Fibroblast of pulmonary artery (primary cell): ENCODE measurements at regions not wholly inside any gene's neighbourhood (a gene's known extent, or its start where the extent isn't known, plus 50 kb on each side); places are given as distances from the start of the nearest gene placed in this dataset.

Source experiments
- DNase-seq: peaks from one replicate; pipeline ENCODE4 v3.0.0-alpha.2; 2010; ENCODE audit warnings: low read depth
- H3K4me3 ChIP-seq: replicated peaks from 2 replicates; pipeline ENCODE4 v1.5.1; 2011; ENCODE audit warnings: low read depth, mild to moderate bottlenecking, control low read depth, low read length, moderate library complexity
- TF ChIP-seq, protein P1 (sequence below): IDR thresholded peaks from 2 replicates; pipeline ENCODE4 v1.5.1; 2011; ENCODE audit warnings: mild to moderate bottlenecking, control low read depth, low read length, inconsistent platforms; ENCODE audit errors: missing control alignments

DNA sequence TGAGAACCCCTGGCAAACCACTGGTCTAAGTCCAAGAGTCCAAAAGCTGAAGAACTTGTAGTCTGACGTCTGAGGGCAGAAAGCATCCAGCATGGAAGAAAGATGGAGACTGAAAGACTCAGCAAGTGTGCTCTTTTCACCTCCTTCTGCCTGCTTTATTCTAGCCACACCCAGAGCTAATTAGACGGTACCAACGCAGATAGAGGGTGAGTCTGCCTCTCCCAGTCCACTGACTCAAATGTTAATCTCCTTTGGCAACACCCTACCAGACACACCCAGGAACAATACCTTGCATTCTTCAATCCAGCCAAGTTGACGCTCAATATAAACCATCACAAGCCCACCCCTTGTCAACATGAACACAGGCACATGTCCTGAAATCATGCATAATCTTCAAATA is 155.1 kb downstream of the CCDC59 start:
- DNase-seq: no peak
- TF ChIP-seq, protein P1, sequence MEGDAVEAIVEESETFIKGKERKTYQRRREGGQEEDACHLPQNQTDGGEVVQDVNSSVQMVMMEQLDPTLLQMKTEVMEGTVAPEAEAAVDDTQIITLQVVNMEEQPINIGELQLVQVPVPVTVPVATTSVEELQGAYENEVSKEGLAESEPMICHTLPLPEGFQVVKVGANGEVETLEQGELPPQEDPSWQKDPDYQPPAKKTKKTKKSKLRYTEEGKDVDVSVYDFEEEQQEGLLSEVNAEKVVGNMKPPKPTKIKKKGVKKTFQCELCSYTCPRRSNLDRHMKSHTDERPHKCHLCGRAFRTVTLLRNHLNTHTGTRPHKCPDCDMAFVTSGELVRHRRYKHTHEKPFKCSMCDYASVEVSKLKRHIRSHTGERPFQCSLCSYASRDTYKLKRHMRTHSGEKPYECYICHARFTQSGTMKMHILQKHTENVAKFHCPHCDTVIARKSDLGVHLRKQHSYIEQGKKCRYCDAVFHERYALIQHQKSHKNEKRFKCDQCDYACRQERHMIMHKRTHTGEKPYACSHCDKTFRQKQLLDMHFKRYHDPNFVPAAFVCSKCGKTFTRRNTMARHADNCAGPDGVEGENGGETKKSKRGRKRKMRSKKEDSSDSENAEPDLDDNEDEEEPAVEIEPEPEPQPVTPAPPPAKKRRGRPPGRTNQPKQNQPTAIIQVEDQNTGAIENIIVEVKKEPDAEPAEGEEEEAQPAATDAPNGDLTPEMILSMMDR: no peak
- H3K4me3 ChIP-seq: no peak overlapping the region

DNA sequence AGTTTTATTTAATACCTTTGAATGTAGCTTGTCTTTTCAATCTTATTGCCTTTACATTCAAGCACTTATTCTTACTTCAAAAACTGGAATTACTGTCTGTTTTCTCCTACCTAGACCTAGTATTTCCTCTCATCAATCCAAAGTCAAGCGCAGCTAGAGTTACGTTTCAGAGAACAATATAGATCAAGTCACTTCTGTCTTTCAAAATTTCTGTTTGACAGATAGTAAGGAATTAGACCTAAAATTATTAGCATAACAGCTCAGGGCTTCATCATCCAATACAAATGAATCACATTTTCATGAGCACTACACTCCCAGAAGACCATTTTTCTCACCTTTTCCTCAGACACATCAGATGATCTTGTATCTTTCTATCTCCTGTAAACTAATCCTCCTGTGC is 170.6 kb downstream of the CCDC59 start:
- H3K4me3 ChIP-seq: no peak overlapping the region
- DNase-seq: no peak
- TF ChIP-seq, protein P1: no peak

DNA sequence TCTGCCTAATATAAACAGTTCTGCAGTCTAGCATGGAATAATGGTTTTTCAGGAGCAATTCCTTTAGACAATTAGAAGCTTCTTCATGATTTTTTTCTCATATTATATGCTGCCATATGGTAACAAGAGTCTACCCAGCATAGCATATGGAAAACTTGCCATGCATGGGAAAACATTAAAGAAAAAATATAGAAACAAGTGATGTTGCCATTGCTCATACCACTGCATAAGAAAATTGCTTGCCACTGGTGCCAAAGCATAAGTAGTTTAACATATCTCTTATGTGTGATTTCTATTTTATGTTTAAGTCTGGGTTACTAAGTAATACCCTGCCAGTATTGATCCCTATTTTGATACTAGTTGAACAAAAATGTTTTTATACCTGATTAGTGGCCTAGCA is 171.2 kb downstream of the CCDC59 start:
- TF ChIP-seq, protein P1: no peak
- no peak overlapping the region for H3K4me3 ChIP-seq
- no peak for DNase-seq

DNA sequence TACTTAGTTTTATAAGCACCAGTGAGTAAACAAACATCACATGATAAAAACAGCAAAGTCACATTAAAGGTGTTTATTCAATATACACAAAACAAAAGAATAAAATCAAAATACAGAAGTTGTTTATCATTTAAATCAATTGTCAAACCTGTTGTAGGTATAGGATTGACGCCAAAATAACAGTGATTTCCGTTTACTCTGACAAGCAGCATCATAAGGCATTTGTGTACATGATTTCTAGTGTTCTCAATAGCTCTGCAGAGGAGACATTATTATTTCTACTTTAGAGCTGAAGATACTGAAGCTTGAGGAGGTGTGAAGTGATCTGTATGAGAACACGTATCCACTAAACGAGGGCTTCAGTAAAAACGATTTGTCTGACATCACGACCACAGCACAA is 171.9 kb downstream of the CCDC59 start:
- no peak for DNase-seq
- TF ChIP-seq, protein P1: no peak

DNA sequence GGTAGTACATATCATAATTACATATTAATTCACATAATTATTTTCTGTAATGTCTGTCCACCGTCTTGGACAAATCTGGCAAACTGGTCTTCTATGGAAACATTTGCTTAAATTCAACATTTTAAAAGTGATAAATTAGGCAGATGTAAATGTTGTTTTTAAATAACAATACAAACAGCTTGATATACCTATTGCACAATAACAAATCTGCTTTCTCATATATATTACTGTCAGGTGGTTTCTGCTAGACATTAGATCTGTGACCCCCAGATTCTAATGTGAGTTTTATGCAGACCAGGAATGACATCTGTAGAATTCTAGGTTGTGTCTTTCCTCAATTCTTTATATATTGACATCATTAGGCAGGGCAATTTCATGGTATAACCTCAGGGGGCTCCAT is 173.3 kb downstream of the CCDC59 start:
- TF ChIP-seq, protein P1: no peak
- no peak overlapping the region for H3K4me3 ChIP-seq
- no peak for DNase-seq

More for the DNA sequence above, 171.9 kb downstream of the CCDC59 start:
- H3K4me3 ChIP-seq: no peak overlapping the region

DNA sequence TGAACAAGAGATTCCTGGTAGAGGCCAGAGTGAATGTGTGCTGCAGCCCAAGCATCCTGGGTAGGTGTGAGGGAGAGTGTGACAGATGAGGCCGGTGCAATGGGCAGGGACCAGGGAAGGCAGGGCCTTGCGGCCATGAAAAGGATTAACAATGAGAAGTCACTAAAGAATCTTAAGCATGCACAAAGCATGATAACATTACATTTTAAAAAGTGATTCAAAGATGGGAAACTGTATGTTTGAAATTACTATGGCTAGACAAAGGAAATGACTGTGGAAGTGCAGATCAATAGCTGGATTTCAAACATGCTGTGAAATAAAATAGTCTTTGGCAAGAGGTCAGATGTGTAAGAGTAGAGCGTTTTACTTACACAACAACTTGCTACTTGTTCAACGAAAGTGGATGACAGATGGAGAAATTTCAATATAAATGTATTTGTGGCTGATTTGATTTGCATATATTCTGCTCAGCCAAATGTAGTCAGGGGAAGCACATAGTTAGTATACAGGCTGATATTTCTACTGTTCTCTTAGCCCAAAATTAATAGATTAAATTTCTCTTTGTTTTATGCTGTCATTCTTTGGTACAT is 175.5 kb downstream of the CCDC59 start:
- DNase-seq: no peak
- TF ChIP-seq, protein P1: no peak
- H3K4me3 ChIP-seq: no peak overlapping the region

DNA sequence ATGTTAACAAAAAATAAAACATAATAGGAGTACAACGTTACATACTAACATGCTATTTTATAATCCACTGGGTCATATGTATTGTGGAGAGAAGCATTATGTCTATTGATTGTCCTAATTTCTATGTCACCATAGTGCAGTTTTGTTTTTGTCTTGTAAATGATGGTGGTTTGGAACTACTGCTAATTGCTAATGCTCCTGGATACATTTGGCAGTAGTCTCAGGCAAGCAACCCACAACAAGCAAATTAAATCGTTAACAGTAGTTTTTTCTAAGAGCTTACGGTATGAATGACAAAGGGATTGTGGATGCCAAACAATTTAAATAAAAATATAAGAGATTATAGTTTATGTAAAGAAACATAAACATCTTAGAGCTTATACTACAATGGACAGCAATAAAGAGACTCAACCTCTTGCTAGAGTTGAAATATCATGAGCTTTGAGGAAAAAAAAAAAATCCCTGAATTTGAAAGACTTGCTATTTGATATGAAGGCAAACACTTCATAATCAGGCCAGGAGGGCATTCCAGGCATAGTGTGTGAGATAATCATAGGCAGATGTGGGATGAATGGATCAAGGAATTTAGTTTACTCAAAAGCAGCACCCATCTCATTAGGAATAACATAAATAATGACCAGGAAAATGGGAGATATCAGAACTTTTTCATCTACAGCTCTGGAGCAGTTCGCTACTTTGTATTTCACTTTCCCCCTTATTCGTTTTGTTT is 181.3 kb downstream of the CCDC59 start:
- no peak for DNase-seq
- TF ChIP-seq, protein P1: no peak
- no peak overlapping the region for H3K4me3 ChIP-seq
